ENCODE measurements at regions not wholly inside any gene's neighbourhood (a gene's known extent, or its start where the extent isn't known, plus 50 kb on each side); places are given as distances from the start of the nearest gene placed in this dataset.

DNA sequence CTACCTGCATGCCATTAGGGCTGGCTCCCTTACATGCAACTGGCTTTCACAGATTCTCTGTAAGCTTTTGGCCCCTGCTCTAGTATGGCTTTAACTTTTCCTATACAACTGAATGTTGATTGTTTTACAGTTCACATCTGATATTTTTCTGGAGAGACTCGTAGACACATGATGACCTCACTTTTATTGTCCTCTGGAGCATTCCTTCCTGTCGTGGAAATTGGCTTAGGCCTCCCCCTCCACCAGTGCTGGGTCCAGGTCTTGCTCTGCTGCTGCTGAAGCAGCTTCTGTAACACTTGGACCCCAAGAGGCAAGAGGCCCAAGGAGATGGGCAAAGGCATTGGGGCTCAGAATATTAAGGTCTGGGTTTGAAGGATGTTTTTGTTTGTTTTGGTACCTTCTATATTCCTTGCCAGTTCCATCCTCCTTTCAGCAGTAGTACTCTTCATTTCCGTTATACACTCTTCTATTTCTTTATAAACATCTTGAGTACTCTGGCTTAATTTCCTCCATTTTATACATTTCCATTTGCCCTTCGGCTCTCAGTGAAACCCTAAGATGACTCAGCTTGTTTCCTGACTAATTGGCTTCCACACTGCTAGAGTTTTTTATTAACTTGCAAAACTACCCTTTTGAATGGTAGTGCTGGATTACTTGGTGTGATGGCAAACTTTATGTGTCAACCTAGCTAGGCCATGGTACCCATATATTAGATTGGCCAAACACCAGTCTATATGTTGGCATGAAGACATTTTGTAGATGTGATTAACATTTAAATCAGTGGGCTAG lies 219.8 kb downstream of the CDCA7 start:
- TF ChIP-seq, protein P1, sequence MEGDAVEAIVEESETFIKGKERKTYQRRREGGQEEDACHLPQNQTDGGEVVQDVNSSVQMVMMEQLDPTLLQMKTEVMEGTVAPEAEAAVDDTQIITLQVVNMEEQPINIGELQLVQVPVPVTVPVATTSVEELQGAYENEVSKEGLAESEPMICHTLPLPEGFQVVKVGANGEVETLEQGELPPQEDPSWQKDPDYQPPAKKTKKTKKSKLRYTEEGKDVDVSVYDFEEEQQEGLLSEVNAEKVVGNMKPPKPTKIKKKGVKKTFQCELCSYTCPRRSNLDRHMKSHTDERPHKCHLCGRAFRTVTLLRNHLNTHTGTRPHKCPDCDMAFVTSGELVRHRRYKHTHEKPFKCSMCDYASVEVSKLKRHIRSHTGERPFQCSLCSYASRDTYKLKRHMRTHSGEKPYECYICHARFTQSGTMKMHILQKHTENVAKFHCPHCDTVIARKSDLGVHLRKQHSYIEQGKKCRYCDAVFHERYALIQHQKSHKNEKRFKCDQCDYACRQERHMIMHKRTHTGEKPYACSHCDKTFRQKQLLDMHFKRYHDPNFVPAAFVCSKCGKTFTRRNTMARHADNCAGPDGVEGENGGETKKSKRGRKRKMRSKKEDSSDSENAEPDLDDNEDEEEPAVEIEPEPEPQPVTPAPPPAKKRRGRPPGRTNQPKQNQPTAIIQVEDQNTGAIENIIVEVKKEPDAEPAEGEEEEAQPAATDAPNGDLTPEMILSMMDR (IDR thresholded peaks at IDR 0.05): no peak
- Mint-ChIP-seq H3K27me3 (ENCODE audit: insufficient read depth) (peaks cover 3% of the 10 kb centered on the region; the same call in 1 of the 2 replicates), H3K27ac (peak overlapping the region; percentile 51), H3K4me1 (ENCODE audit: low read depth) (peaks cover 54% of the 10 kb centered on the region), H3K36me3 (ENCODE audit: low read depth) (0 out of 2 replicates have a peak, but pooled peaks cover 4% of the 10 kb centered on the region), H3K9me3 (no peaks in the 10 kb centered on the region; the same call in 1 of the 2 replicates), H3K4me3 (no peak overlapping the region)
- DNase-seq: peak; percentile 56

DNA sequence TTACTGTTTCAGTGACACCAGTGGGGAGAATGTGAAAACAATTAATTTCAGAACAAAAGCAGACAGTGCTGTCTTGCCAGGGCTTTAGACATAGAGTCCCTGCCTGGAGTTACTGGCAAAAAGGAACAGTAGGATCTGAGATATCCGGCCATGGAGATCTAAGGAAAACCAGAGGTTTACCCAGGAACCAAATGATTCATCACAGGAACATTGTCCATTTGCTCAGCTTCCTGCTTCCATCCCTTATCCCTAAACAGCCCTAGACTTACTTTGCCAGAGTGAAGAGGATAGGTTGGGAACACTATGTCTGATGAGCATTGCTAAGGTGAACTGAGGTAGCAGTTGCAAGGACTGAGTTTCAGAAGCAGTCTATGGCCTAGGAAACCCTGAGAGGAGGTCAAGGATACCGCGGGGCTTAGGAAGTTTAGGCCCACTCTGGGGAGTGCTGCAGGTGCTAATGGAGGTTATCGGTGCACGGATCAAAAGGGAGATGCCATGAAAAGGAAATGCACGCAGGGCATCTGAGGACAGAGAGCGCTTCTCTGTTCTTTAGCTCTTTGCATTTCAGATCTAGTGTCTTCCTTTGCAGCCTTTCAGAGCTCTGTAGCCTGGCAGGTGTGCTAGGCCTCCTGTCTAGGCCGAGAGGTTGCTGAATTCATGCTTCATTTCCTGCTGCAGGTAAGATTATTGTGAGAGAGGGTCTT lies 223.9 kb downstream of the CDCA7 start:
- Mint-ChIP-seq H3K4me1 (ENCODE audit: low read depth) (peaks cover 43% of the 10 kb centered on the region), H3K9me3 (no peaks in the 10 kb centered on the region; the same call in 1 of the 2 replicates), H3K27ac (no peak overlapping the region), H3K36me3 (ENCODE audit: low read depth) (0 out of 2 replicates have a peak, but pooled peaks cover 4% of the 10 kb centered on the region), H3K27me3 (ENCODE audit: insufficient read depth) (peaks cover 10% of the 10 kb centered on the region; the same call in 1 of the 2 replicates), H3K4me3 (no peak overlapping the region)
- TF ChIP-seq, protein P1 (IDR thresholded peaks at IDR 0.05): no peak
- no peak for DNase-seq

DNA sequence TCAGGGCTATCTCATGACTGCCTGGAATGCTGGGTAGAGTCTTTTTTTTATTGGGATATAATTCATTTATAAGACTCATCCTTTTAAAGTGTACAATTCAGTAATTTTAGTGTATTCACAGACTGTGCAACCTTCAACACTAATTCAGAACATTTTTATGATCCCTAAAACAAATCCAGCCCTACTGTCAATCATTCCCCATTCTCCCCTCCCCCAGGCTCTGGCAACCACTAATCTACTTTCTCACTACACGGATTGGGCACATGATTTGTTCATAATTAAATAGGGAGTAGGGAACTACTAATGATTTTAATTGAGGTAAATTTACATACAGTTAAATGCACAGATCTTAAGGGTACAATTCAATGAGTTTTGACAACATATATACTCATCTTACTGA lies 225.7 kb downstream of the CDCA7 start:
- Mint-ChIP-seq H3K9me3 (no peaks in the 10 kb centered on the region; the same call in 1 of the 2 replicates), H3K4me1 (ENCODE audit: low read depth) (peaks cover 28% of the 10 kb centered on the region), H3K27ac (no peak overlapping the region), H3K27me3 (ENCODE audit: insufficient read depth) (peaks cover 15% of the 10 kb centered on the region), H3K4me3 (no peak overlapping the region), H3K36me3 (ENCODE audit: low read depth) (0 out of 2 replicates have a peak, but pooled peaks cover 4% of the 10 kb centered on the region)
- no peak for DNase-seq
- TF ChIP-seq, protein P1 (IDR thresholded peaks at IDR 0.05): no peak

DNA sequence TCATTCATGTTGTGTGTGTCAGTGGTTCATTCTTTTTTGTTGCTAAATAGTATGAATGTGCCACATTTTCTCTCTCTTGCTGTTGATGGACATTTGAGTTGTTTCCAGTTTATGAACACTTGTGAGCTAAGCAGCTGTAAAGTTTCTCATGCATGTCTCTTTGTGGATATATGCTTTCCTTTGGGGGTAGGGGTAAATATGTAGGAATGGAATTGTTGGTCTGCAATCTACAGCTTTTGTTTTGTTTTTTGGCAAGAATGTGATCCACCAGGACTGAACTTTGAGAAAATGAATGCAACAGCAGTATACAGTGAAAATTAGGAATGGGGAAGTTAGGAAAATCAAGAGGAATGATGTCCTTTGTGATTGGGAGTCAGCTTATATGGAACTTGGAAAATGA lies 226.3 kb downstream of the CDCA7 start:
- Mint-ChIP-seq H3K9me3 (no peaks in the 10 kb centered on the region), H3K4me1 (ENCODE audit: low read depth) (peaks cover 22% of the 10 kb centered on the region), H3K27ac (no peak overlapping the region), H3K27me3 (ENCODE audit: insufficient read depth) (peaks cover 15% of the 10 kb centered on the region), H3K36me3 (ENCODE audit: low read depth) (no peaks in the 10 kb centered on the region), H3K4me3 (no peak overlapping the region)
- TF ChIP-seq, protein P1 (IDR thresholded peaks at IDR 0.05): no peak
- DNase-seq: no peak

DNA sequence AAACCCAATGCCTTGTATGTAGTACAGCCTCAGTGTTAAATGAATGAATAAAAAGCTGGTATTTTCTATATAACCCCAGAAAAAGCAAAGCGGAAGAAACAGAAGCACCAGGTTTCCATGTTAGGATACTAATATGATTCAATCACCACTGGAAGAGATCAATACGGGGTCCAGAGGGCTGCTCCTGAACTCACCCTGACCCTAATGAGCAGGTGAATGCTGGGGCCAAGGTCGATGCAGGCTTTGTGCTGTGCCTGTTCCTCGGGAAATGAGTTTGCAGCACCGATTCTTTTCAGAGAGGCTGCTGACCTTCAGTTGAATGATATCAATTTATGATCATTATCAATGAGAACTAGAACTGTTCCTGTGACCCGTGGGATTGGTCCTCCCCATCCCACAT lies 228.5 kb downstream of the CDCA7 start:
- no peak overlapping the region for H3K27ac Mint-ChIP-seq
- DNase-seq: no peak

More for the DNA sequence above, 228.5 kb downstream of the CDCA7 start:
- Mint-ChIP-seq H3K4me1 (ENCODE audit: low read depth) (peaks cover 6% of the 10 kb centered on the region), H3K9me3 (no peaks in the 10 kb centered on the region), H3K36me3 (ENCODE audit: low read depth) (no peaks in the 10 kb centered on the region), H3K27me3 (ENCODE audit: insufficient read depth) (peaks cover 15% of the 10 kb centered on the region), H3K4me3 (no peak overlapping the region)
- TF ChIP-seq, protein P1 (IDR thresholded peaks at IDR 0.05): no peak

Data from HFFc6 (cell line).